Activated naive CD4-positive, alpha-beta T cell (primary cell): ENCODE measurements at regions not wholly inside any gene's neighbourhood (a gene's known extent, or its start where the extent isn't known, plus 50 kb on each side); places are given as distances from the start of the nearest gene placed in this dataset.
"Not testable (repeated sequence)": the region's sequence is repeated elsewhere in the genome, so short reads cannot be mapped to it uniquely, and the experiment has no call there.

ENCODE experiments used
- DNase-seq, 4 experiments: peaks; one replicate each; lab custom pipeline; 2025; lab: John Stamatoyannopoulos, UW

GRCh38 chr17:21551081-21551881, 141.0 kb upstream of the KCNJ18 start:
- DNase-seq: peak; percentile 54 to 79 (median 73)

GRCh38 chr17:21558921-21559320, 133.4 kb upstream of the KCNJ18 start:
- DNase-seq: not testable (repeated sequence)

- DNase-seq: no peak
Measured at GRCh38 chr17:21564262-21564661, 128.1 kb upstream of the KCNJ18 start.

GRCh38 chr17:21564757-21565156, 127.6 kb upstream of the KCNJ18 start:
- DNase-seq: not testable (repeated sequence)

- not testable (repeated sequence) for DNase-seq
Measured at GRCh38 chr17:21570427-21570826, 121.9 kb upstream of the KCNJ18 start.

GRCh38 chr17:21572148-21572547, 120.2 kb upstream of the KCNJ18 start:
- DNase-seq: not testable (repeated sequence)

GRCh38 chr17:21573271-21573960, 118.9 kb upstream of the KCNJ18 start:
- DNase-seq: not testable (repeated sequence)

- DNase-seq: peak in 1 of 4 experiments; percentile 21
Measured at GRCh38 chr17:21573961-21574610, 118.2 kb upstream of the KCNJ18 start.

GRCh38 chr17:21574611-21575255, 117.6 kb upstream of the KCNJ18 start:
- not testable (repeated sequence) for DNase-seq

GRCh38 chr17:21578783-21579182, 113.5 kb upstream of the KCNJ18 start:
- DNase-seq: not testable (repeated sequence)

- DNase-seq: no peak
Measured at GRCh38 chr17:21592774-21593173, 99.5 kb upstream of the KCNJ18 start.

GRCh38 chr17:21593452-21594105, 98.7 kb upstream of the KCNJ18 start:
- not testable (repeated sequence) for DNase-seq

- DNase-seq: no peak
Measured at GRCh38 chr17:21595086-21595485, 97.2 kb upstream of the KCNJ18 start.

- no peak for DNase-seq
Measured at GRCh38 chr17:21602176-21602575, 90.1 kb upstream of the KCNJ18 start.

- DNase-seq: not testable (repeated sequence)
Measured at GRCh38 chr17:21603292-21603691, 89.0 kb upstream of the KCNJ18 start.

- not testable (repeated sequence) for DNase-seq
Measured at GRCh38 chr17:21611443-21611842, 80.9 kb upstream of the KCNJ18 start.

GRCh38 chr17:21612123-21613070, 79.9 kb upstream of the KCNJ18 start:
- not testable (repeated sequence) for DNase-seq

GRCh38 chr17:21613071-21613429, 79.3 kb upstream of the KCNJ18 start:
- DNase-seq: no peak

GRCh38 chr17:21626987-21627386, 65.3 kb upstream of the KCNJ18 start:
- DNase-seq: not testable (repeated sequence)
